ENCODE measurements at regions not wholly inside any gene's neighbourhood (a gene's known extent, or its start where the extent isn't known, plus 50 kb on each side); places are given as distances from the start of the nearest gene placed in this dataset.

GRCh38 chr11:115767047-115767802 is 263.0 kb upstream of the CADM1 start:
- Histone ChIP-seq H3K4me1 (ENCODE audit: control insufficient read depth, extremely low read depth, insufficient read depth, low read length) (no peaks in the 10 kb centered on the region), H3K27ac (ENCODE audit: insufficient read depth, low read length) (no peak overlapping the region), H4K20me1 (ENCODE audit: control insufficient read depth, extremely low read depth, insufficient read depth, low read length) (no peaks in the 10 kb centered on the region), H3K9me3 (ENCODE audit: control insufficient read depth, insufficient read depth, low read depth, low read length) (no peaks in the 10 kb centered on the region), H3K36me3 (ENCODE audit: control insufficient read depth, insufficient read depth, low read length) (no peaks in the 10 kb centered on the region), H3K27me3 (ENCODE audit: control insufficient read depth, insufficient read depth, low read length) (no peaks in the 10 kb centered on the region), H2AFZ (ENCODE audit: low read length) (no peak overlapping the region), H3K4me2 (ENCODE audit: extremely low read depth, insufficient read depth, low read length) (no peak overlapping the region), H3K4me3 (replicated peaks in 1 of 4; ENCODE audit: control extremely low read depth in 1 of 4, insufficient read depth in 1 of 4, low read depth in 3 of 4, low read length in 4 of 4) (no peak overlapping the region), H3K79me2 (ENCODE audit: control insufficient read depth, insufficient read depth, low read length) (no peaks in the 10 kb centered on the region), H3K9ac (ENCODE audit: insufficient read depth, low read length) (no peak overlapping the region)
- no peak for TF ChIP-seq CTCF (conservative IDR thresholded peaks at IDR 0.05 in 1 of 2, IDR thresholded peaks at IDR 0.05 in 1 of 2; ENCODE audit: low read depth in 1 of 2, low read length in 2 of 2)
- no peak for TF ChIP-seq EZH2 (IDR thresholded peaks at IDR 0.05; ENCODE audit: low read length, missing control alignments)
- DNase-seq (ENCODE audit: low read depth in 2 of 2): no peak

- H3K9ac ChIP-seq (ENCODE audit: insufficient read depth, low read length): no peak overlapping the region
- TF ChIP-seq CTCF (conservative IDR thresholded peaks at IDR 0.05 in 1 of 2, IDR thresholded peaks at IDR 0.05 in 1 of 2; ENCODE audit: low read depth in 1 of 2, low read length in 2 of 2): no peak
- no peak for TF ChIP-seq EZH2 (IDR thresholded peaks at IDR 0.05; ENCODE audit: low read length, missing control alignments)
- H3K36me3 ChIP-seq (ENCODE audit: control insufficient read depth, insufficient read depth, low read length): no peaks in the 10 kb centered on the region
- no peaks in the 10 kb centered on the region for H3K27me3 ChIP-seq (ENCODE audit: control insufficient read depth, insufficient read depth, low read length)
- no peak for DNase-seq (ENCODE audit: low read depth in 2 of 2)
- H3K4me3 ChIP-seq (replicated peaks in 1 of 4; ENCODE audit: control extremely low read depth in 1 of 4, insufficient read depth in 1 of 4, low read depth in 3 of 4, low read length in 4 of 4): no peak overlapping the region
- no peaks in the 10 kb centered on the region for H3K9me3 ChIP-seq (ENCODE audit: control insufficient read depth, insufficient read depth, low read depth, low read length)
- H3K4me2 ChIP-seq (ENCODE audit: extremely low read depth, insufficient read depth, low read length): no peak overlapping the region
- H2AFZ ChIP-seq (ENCODE audit: low read length): no peak overlapping the region
- no peaks in the 10 kb centered on the region for H3K4me1 ChIP-seq (ENCODE audit: control insufficient read depth, extremely low read depth, insufficient read depth, low read length)
- H3K79me2 ChIP-seq (ENCODE audit: control insufficient read depth, insufficient read depth, low read length): no peaks in the 10 kb centered on the region
- no peaks in the 10 kb centered on the region for H4K20me1 ChIP-seq (ENCODE audit: control insufficient read depth, extremely low read depth, insufficient read depth, low read length)
- no peak overlapping the region for H3K27ac ChIP-seq (ENCODE audit: insufficient read depth, low read length)
Observed at GRCh38 chr11:115766561-115766960, 262.3 kb upstream of the CADM1 start.

- Histone ChIP-seq H3K27ac (ENCODE audit: insufficient read depth, low read length) (no peak overlapping the region), H3K27me3 (ENCODE audit: control insufficient read depth, insufficient read depth, low read length) (no peaks in the 10 kb centered on the region), H3K79me2 (ENCODE audit: control insufficient read depth, insufficient read depth, low read length) (no peaks in the 10 kb centered on the region), H3K9ac (ENCODE audit: insufficient read depth, low read length) (no peak overlapping the region), H3K4me1 (ENCODE audit: control insufficient read depth, extremely low read depth, insufficient read depth, low read length) (no peaks in the 10 kb centered on the region), H3K4me3 (replicated peaks in 1 of 4; ENCODE audit: control extremely low read depth in 1 of 4, insufficient read depth in 1 of 4, low read depth in 3 of 4, low read length in 4 of 4) (no peak overlapping the region), H2AFZ (ENCODE audit: low read length) (no peak overlapping the region), H3K9me3 (ENCODE audit: control insufficient read depth, insufficient read depth, low read depth, low read length) (no peaks in the 10 kb centered on the region), H3K4me2 (ENCODE audit: extremely low read depth, insufficient read depth, low read length) (no peak overlapping the region), H4K20me1 (ENCODE audit: control insufficient read depth, extremely low read depth, insufficient read depth, low read length) (no peaks in the 10 kb centered on the region), H3K36me3 (ENCODE audit: control insufficient read depth, insufficient read depth, low read length) (no peaks in the 10 kb centered on the region)
- peak; percentile 45 to 77 for DNase-seq (ENCODE audit: low read depth in 2 of 2)
- TF ChIP-seq EZH2 (IDR thresholded peaks at IDR 0.05; ENCODE audit: low read length, missing control alignments) (no peak), CTCF (conservative IDR thresholded peaks at IDR 0.05 in 1 of 2, IDR thresholded peaks at IDR 0.05 in 1 of 2; ENCODE audit: low read depth in 1 of 2, low read length in 2 of 2) (no peak)
Observed at GRCh38 chr11:115765803-115766239, 261.6 kb upstream of the CADM1 start.
